ENCODE measurements at regions not wholly inside any gene's neighbourhood (a gene's known extent, or its start where the extent isn't known, plus 50 kb on each side); places are given as distances from the start of the nearest gene placed in this dataset.

DNA sequence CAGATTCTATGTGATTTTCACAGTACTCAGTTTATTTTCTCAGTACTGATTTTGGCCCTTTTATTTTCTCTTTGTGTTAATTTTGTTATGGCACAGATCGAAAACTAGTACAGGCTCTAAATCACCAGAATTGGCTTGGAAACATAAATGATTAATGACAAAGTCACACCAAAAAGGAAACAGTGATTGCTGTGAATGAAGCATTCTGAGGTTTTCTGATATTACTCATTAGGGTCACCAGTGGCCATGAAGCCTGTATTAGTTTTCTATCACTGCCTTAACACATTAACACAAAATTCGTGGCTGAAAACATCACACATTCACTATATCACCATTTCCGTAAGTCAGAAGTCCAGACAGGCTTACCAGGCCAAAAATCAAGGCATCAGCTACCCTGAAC is 343.0 kb upstream of the THRB start:
- Mint-ChIP-seq H3K4me3 (no peak overlapping the region), H3K27ac (no peak overlapping the region), H3K4me1 (no peaks in the 10 kb centered on the region), H3K36me3 (no peaks in the 10 kb centered on the region), H3K9me3 (peaks cover 5% of the 10 kb centered on the region)
- DNase-seq (ENCODE audit: low spot score in 2 of 2), result no peak
- ATAC-seq, result no peak

DNA sequence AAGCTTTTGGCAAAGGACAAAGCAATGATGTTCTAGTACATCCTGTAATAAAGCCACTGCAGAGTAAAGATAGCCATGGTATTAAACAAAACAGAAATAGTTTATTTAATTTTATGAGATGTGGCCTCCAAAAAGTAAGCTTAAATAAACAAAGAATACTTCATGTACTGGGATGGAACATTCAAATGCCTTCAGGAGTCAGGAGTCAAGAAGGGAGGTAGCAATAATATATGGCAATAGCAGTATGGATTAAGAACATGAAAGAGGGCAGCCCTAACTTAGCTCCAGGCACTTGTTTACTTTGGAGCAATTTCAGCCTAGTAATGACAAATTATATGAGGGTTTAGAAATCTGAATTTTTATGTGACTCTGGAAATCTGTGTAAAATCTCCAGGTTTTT is 343.9 kb upstream of the THRB start:
- no peaks in the 10 kb centered on the region for H3K36me3 Mint-ChIP-seq

DNA sequence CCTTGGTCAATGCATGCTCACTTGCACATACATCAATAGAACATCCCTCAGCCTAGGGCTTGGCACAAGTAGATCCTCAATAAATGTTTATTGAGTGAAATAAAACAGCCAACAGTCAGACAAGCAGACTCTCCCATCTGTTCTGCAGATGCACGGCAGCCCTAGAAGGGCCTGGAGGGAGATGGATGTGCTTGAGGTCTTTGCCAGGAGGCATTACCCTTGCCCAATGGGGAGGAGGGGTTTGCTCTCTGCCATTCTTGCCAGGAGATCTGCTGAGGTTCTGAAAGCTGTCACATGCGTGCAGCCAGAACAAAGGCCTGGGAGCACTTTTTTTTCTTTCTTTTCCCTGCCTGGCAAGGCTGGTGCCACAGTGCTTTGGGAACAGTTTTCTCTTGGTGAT is 349.3 kb upstream of the THRB start:
- no peak overlapping the region for H3K27ac Mint-ChIP-seq
- H3K36me3 Mint-ChIP-seq, result no peaks in the 10 kb centered on the region
- H3K4me1 Mint-ChIP-seq, result no peaks in the 10 kb centered on the region
- ATAC-seq (no peak), DNase-seq (ENCODE audit: low spot score in 2 of 2) (no peak)
- no peak overlapping the region for H3K4me3 Mint-ChIP-seq
- peaks cover 5% of the 10 kb centered on the region for H3K9me3 Mint-ChIP-seq

More for the DNA sequence above, 343.9 kb upstream of the THRB start:
- no peak for ATAC-seq
- Mint-ChIP-seq H3K4me3 (no peak overlapping the region), H3K4me1 (no peaks in the 10 kb centered on the region), H3K9me3 (peaks cover 3% of the 10 kb centered on the region), H3K27ac (no peak overlapping the region)
- DNase-seq (ENCODE audit: low spot score in 2 of 2), result no peak

DNA sequence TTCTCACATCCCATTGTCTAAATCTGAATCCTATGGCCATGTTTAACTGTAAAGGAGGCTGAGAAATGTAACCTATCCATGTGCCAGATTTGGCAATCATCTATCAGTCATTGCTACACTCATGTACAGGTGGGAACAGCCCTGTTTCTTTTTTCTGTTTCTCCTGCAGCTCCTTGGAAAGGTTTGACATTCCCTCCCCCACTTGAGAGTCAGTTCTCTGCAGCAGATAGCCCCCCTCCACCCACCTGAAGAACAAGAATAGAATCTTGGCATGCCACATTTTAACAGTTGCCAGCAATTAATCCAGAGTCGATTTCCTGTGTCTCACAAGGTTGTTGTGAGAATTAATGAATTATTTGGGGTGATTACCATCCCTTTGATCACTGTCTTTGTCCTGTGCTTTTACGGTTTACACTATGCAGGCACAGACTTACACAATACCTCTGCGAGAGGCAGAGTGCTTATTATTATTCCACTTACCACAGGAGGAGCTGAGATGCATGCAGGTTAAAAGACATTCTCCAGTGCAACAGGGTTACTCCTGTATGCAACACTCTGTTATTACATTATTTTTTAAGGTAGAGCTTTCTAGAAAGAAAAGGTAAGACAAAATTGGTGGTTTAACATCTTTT is 351.0 kb upstream of the THRB start:
- no peak for ATAC-seq
- H3K4me1 Mint-ChIP-seq, result no peaks in the 10 kb centered on the region
- no peaks in the 10 kb centered on the region for H3K36me3 Mint-ChIP-seq
- DNase-seq (ENCODE audit: low spot score in 2 of 2), result no peak
- H3K27ac Mint-ChIP-seq, result no peak overlapping the region
- H3K4me3 Mint-ChIP-seq, result no peak overlapping the region
- H3K9me3 Mint-ChIP-seq, result peaks cover 5% of the 10 kb centered on the region

DNA sequence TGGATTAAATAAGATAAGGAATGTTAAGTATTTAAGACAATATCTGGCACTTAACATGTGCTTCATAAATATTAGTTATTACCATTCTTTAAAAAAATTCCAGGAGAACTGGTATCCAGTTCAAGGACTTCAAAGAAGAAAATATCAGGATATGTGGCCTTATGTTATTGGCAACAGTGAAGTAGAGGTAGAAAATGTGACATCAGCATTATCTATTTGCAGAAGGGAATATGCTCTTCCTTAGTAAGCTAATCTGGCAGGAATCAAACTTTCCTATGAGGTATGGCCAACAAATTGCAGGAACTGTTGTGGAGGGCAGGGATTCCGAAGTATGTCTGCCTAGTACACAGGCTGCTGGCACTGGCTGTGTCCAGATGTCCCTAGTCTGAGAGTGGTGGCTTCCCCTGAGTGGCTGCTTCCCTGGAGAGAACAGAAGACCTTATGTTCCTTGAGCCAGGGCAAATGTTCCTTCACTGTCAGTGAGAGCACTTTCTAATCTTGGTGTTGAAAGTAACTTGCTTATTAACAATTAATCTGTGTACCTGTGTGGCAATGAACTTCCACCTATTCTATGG is 351.7 kb upstream of the THRB start:
- ATAC-seq, result no peak
- DNase-seq (ENCODE audit: low spot score in 2 of 2), result no peak
- Mint-ChIP-seq H3K4me3 (no peak overlapping the region), H3K36me3 (no peaks in the 10 kb centered on the region), H3K9me3 (peaks cover 9% of the 10 kb centered on the region), H3K27ac (no peak overlapping the region), H3K4me1 (no peaks in the 10 kb centered on the region)

DNA sequence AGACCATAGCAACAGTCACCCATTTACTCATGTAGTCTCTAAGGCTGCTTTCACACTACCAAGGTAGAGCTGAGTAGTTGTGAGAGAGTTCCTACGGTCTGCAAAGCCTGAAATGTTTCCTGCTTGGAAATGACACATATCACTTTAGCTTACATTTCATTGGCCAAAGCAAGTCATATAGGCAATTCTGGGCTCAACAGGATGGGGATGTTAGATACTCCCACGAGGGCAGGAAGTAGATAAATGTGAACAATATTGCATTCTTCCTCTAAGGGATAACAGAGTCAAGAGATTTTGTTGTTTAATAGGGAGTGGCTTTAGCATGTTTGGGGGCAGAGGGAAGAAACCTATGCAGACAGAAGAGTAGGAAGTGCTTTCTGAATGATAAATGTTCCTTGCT is 355.6 kb upstream of the THRB start:
- Mint-ChIP-seq H3K4me3 (no peak overlapping the region), H3K36me3 (no peaks in the 10 kb centered on the region), H3K9me3 (peaks cover 7% of the 10 kb centered on the region), H3K27ac (no peak overlapping the region), H3K4me1 (no peaks in the 10 kb centered on the region)
- DNase-seq (ENCODE audit: low spot score in 2 of 2) (no peak), ATAC-seq (no peak)

DNA sequence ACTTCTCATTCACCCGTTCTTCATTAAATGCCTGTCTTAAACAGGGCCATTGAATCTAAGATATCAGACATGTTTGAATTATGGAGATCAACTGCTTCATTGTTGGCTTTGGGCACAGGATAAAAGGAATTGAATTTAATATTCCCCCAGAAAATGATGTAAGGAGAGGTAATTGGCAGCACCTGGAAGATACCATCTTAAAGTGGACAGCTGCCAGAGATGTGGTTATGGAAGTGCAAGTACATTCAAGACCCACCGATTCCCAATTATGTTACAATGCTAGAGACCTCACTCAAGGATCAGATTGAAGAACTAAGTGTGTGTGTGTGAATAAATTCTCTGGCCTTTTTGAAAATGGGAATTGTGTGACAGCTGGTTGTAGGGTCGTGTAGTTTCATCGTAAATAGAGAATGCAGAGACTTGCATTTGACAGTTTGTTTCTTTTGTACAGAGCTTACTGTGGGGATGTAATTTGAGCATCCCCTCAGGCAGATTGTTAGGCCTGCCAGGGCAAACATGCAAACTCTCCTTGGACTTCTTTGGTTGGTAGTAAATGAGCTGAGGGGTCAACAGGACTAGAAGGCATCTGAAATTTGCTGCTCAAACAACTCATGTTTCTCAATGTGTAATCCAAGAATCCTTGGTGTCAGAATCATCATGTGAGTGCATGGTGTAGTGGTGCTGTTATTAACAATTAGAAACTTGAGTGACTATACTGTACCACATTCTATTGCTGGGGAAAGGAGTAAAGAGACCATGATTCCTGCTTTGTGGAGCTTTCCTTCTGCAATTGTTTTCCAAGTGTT is 359.2 kb upstream of the THRB start:
- Mint-ChIP-seq H3K9me3 (peaks cover 7% of the 10 kb centered on the region), H3K4me1 (no peaks in the 10 kb centered on the region), H3K36me3 (no peaks in the 10 kb centered on the region), H3K4me3 (no peak overlapping the region), H3K27ac (no peak overlapping the region)
- no peak for DNase-seq (ENCODE audit: low spot score in 2 of 2)
- ATAC-seq, result no peak

DNA sequence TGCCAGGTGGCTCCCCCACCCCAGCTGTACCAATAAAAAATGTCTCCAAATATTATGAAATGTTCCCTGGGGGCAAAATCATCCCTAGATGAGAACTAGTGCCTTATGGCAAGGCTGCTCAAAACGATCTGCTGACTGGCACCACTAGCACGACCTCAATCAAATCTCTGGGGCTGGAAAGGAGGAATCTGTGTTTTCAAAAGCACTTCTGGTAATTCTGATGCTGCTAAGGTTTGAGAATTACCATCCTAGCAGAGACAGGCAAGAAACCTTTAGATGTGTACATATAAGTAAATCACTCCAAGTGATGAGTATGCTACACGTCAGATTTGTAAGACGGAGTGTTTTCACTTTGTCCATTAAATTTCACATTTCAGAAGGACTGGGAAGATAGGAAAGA is 360.1 kb upstream of the THRB start:
- Mint-ChIP-seq H3K4me1 (no peaks in the 10 kb centered on the region), H3K36me3 (no peaks in the 10 kb centered on the region), H3K4me3 (no peak overlapping the region), H3K27ac (no peak overlapping the region), H3K9me3 (peaks cover 7% of the 10 kb centered on the region)
- ATAC-seq (no peak), DNase-seq (ENCODE audit: low spot score in 2 of 2) (no peak)

DNA sequence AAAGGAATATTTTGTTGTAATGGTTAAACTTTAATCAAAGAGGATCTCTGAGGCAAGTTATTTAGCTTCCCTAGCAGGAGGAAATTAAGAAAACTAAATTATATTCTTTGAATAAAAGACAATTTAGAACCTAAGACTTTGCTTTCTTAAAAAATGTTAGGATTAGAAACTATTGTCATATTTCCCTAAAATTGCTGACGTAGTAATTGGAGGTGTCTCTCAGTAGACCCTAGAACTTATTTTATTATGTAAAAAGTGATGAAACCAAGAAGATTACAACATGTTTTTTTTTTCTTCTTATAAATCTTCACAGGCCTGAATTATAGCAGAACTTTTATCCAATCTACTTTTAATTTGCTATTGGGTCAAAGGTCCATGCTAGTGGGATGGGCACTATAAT is 363.3 kb upstream of the THRB start:
- DNase-seq (ENCODE audit: low spot score in 2 of 2), result no peak
- Mint-ChIP-seq H3K4me3 (no peak overlapping the region), H3K4me1 (no peaks in the 10 kb centered on the region), H3K36me3 (no peaks in the 10 kb centered on the region), H3K9me3 (peaks cover 6% of the 10 kb centered on the region), H3K27ac (no peak overlapping the region)
- no peak for ATAC-seq

DNA sequence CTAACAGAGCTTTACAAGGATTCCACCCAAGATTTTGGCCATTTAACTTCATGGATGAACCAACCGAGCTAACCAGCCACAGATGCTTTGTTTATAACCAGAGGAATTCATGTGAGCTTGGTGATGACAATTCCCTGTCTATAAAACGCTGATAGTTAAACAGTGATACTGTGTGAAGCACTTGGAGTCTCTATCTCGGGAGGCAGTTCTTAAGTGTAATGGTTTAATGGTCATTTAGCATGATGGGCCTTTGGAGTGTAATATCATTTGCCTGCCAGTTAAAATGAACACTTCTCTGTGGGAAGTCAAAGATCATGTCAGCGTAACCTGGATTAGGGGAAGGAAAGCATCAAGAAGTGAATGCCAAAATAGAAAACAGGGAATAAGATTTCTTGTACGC is 368.6 kb upstream of the THRB start:
- DNase-seq (ENCODE audit: low spot score in 2 of 2) (no peak), ATAC-seq (no peak)
- H3K4me3 Mint-ChIP-seq, result no peak overlapping the region
- peaks cover 14% of the 10 kb centered on the region for H3K9me3 Mint-ChIP-seq
- H3K27ac Mint-ChIP-seq, result no peak overlapping the region
- no peaks in the 10 kb centered on the region for H3K36me3 Mint-ChIP-seq
- no peaks in the 10 kb centered on the region for H3K4me1 Mint-ChIP-seq

DNA sequence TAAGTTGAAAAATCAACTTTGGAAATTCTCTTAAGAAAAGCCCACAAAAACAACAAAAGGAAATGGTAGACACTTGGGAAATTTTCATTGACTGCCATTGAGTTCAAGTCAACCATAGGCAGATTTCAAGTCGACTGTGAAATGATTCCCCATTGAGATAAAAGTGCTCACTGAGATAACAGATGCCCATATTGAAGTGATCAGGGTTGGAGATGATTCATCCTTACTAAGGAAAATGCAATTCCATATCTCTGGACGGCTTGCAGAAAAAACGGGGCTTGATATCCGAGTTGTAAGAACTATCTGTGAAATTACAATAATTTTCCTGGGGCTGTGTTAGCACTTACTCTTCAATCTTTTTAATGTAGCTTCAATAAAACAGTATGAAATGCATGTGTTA is 373.1 kb upstream of the THRB start:
- Mint-ChIP-seq H3K4me1 (no peaks in the 10 kb centered on the region), H3K27ac (no peak overlapping the region)
- ATAC-seq, result no peak

DNA sequence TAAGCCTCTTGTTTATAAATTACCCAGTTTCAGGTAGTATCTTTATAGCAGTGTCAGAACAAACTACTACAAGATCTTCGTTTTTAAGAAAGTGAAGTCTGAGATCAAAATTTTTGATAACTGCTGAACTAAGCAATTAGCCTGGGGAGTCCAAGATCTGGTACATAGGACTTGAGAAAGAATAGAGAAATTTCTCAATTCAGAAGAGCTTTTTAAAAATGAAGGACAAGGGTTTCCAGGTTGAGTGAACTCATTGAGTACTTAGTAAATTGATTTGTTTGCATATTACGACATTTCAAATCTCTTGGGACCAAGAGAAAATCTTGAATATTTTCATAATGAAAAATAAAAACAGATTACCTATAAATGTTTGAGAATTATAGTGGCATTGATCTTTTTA is 386.6 kb upstream of the THRB start:
- no peak for DNase-seq (ENCODE audit: low spot score in 2 of 2)
- H3K4me1 Mint-ChIP-seq, result no peaks in the 10 kb centered on the region
- no peak for ATAC-seq
- peaks cover 10% of the 10 kb centered on the region for H3K9me3 Mint-ChIP-seq
- H3K36me3 Mint-ChIP-seq, result no peaks in the 10 kb centered on the region
- H3K4me3 Mint-ChIP-seq, result no peak overlapping the region
- no peak overlapping the region for H3K27ac Mint-ChIP-seq

More for the DNA sequence above, 373.1 kb upstream of the THRB start:
- Mint-ChIP-seq H3K4me3 (no peak overlapping the region), H3K9me3 (peaks cover 15% of the 10 kb centered on the region), H3K36me3 (no peaks in the 10 kb centered on the region)
- DNase-seq (ENCODE audit: low spot score in 2 of 2), result no peak

DNA sequence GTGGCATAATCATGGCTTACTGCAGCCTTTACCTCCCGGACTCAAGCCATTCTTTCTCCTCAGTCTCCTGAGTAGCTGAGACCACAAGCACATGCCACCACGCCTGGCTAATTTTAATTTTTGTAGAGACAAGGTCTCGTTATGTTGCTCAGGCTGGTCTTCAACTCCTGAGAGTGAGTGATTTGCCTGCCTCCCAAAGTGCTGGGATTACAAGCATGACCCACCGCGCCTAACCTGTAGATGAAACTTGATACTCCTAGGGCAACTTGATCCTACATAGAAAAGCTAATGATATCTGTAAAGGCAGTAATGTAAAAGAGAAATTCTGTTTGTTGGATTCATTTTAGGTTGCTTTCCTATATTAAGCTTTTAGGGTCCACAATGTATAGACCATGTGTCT is 391.9 kb upstream of the THRB start:
- Mint-ChIP-seq H3K9me3 (peaks cover 7% of the 10 kb centered on the region), H3K27ac (no peak overlapping the region), H3K4me1 (no peaks in the 10 kb centered on the region), H3K4me3 (no peak overlapping the region), H3K36me3 (no peaks in the 10 kb centered on the region)
- ATAC-seq, result no peak
- no peak for DNase-seq (ENCODE audit: low spot score in 2 of 2)

DNA sequence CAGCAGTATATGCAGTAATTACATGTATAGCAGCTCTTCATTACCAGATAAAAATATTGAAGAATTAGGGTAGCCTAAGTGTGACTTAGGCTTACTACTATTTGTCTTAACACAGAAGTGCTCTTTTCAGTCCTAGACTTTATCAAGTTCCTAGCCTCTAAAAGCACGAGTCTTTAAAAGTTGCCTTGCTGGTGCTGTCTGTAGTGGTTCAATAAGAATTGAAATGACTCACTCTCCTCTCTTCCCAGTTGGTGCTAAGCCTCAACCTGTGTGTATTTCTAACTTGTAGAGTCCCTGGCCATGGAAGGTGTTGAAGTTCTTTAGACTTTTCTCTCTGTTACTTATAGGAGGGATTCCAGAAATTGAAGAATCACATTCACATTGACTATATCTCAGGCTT is 395.4 kb upstream of the THRB start:
- no peaks in the 10 kb centered on the region for H3K36me3 Mint-ChIP-seq
- H3K4me1 Mint-ChIP-seq, result no peaks in the 10 kb centered on the region
- DNase-seq (ENCODE audit: low spot score in 2 of 2) (no peak), ATAC-seq (no peak)
- peaks cover 11% of the 10 kb centered on the region for H3K9me3 Mint-ChIP-seq
- H3K27ac Mint-ChIP-seq, result no peak overlapping the region
- no peak overlapping the region for H3K4me3 Mint-ChIP-seq

DNA sequence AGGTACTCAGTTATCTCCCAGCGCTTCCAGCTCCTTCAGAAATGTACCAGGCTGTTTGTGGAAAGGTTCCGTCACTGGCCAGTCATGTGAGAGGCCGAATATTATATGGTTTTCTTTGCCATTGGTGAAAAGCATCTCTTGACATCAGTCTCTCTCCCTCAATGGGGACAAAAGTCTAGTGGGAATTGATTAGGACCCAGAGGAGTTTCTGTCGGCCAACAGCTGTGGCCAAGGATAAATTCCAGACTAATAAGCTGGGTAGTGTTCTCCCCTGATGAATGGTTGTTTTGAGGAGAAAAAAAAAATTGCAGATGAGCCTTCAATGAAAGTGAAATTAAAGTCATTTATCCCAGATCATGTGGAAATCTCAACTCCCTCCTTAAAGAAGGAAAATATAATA is 404.7 kb upstream of the THRB start:
- H3K27ac Mint-ChIP-seq, result no peak overlapping the region
- ATAC-seq (no peak), DNase-seq (ENCODE audit: low spot score in 2 of 2) (no peak)
- peaks cover 6% of the 10 kb centered on the region for H3K9me3 Mint-ChIP-seq
- H3K4me1 Mint-ChIP-seq, result no peaks in the 10 kb centered on the region
- H3K4me3 Mint-ChIP-seq, result no peak overlapping the region
- H3K36me3 Mint-ChIP-seq, result no peaks in the 10 kb centered on the region

DNA sequence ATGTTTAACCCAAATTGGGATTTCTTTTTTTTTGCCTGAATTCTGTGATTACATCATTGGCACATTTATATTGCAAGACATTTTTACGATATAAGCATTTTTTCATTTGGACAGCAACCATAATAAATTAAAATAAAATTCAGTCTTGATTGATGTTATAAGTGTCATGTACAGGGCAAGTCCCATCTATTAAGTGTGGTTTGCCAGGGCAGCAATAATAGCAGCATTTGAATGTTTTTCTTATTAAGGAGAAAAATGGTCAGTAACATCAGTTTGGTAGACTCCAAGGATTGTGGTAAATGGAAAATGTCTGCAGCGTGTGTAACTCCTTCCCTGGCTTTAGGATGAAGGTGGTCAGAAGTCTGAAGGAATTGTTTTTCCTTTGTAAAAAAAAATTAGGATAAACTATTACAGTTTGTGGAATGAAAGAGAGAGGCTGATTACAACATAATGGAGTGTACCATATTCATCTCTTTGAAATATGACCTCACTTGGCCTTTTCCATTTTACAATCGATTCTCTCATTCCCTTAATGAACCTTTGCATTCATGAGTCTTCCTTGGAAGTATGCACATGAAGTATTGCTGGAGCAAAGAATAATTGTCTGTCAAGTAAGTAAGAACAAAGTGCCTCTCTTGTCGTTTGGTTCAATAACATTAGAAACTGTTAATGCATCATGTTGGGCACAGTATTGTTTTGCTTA is 405.4 kb upstream of the THRB start:
- no peaks in the 10 kb centered on the region for H3K4me1 Mint-ChIP-seq
- no peaks in the 10 kb centered on the region for H3K36me3 Mint-ChIP-seq
- H3K27ac Mint-ChIP-seq, result no peak overlapping the region
- DNase-seq (ENCODE audit: low spot score in 2 of 2) (no peak), ATAC-seq (no peak)
- H3K9me3 Mint-ChIP-seq, result peaks cover 2% of the 10 kb centered on the region
- H3K4me3 Mint-ChIP-seq, result no peak overlapping the region

Data from stimulated activated effector memory CD8-positive, alpha-beta T cell treated with anti-CD3 and anti-CD28 coated beads, Interleukin-12 subunit alpha, Interleukin-12 subunit beta, amount 100 ng/mL, for 72 hours (primary cell).